ENCODE measurements at regions not wholly inside any gene's neighbourhood (a gene's known extent, or its start where the extent isn't known, plus 50 kb on each side); places are given as distances from the start of the nearest gene placed in this dataset.

GRCh38 chr4:38387819-38388218 is 276.2 kb upstream of the KLF3 start:
- TF ChIP-seq, protein P1, sequence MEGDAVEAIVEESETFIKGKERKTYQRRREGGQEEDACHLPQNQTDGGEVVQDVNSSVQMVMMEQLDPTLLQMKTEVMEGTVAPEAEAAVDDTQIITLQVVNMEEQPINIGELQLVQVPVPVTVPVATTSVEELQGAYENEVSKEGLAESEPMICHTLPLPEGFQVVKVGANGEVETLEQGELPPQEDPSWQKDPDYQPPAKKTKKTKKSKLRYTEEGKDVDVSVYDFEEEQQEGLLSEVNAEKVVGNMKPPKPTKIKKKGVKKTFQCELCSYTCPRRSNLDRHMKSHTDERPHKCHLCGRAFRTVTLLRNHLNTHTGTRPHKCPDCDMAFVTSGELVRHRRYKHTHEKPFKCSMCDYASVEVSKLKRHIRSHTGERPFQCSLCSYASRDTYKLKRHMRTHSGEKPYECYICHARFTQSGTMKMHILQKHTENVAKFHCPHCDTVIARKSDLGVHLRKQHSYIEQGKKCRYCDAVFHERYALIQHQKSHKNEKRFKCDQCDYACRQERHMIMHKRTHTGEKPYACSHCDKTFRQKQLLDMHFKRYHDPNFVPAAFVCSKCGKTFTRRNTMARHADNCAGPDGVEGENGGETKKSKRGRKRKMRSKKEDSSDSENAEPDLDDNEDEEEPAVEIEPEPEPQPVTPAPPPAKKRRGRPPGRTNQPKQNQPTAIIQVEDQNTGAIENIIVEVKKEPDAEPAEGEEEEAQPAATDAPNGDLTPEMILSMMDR (conservative IDR thresholded peaks at IDR 0.05): no peak
- no peak for TF ChIP-seq ZFX (IDR thresholded peaks at IDR 0.05)

Data from C4-2B (cell line).